ENCODE measurements at regions not wholly inside any gene's neighbourhood (a gene's known extent, or its start where the extent isn't known, plus 50 kb on each side); places are given as distances from the start of the nearest gene placed in this dataset.

DNA sequence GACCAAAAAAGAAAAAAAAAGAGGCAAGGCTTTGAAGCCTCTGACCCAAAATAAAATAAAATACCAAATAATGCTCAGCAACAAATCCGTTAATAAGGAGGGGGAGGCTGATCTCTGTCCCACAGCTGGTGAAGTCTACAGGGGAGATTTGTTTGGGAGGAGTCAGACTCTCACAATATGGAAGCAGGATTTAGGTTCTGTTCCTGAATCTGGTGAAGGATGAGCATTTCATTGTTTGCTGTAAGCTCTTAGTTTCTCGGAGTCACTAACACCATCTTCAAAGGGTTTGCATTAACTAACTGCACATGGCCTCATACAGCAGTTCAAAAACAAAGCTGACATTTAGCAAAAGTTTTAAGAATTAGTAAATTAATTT lies 339.4 kb upstream of the TNP1 start:
- H3K9me3 Mint-ChIP-seq (ENCODE audit: low read depth) = peaks cover 4% of the 10 kb centered on the region
- H3K27ac Mint-ChIP-seq = no peak overlapping the region
- no peak overlapping the region for H3K4me3 Mint-ChIP-seq
- H3K27me3 Mint-ChIP-seq = peaks cover 5% of the 10 kb centered on the region
- H3K36me3 Mint-ChIP-seq = no peaks in the 10 kb centered on the region
- H3K4me1 Mint-ChIP-seq (ENCODE audit: low read depth) = no peaks in the 10 kb centered on the region

DNA sequence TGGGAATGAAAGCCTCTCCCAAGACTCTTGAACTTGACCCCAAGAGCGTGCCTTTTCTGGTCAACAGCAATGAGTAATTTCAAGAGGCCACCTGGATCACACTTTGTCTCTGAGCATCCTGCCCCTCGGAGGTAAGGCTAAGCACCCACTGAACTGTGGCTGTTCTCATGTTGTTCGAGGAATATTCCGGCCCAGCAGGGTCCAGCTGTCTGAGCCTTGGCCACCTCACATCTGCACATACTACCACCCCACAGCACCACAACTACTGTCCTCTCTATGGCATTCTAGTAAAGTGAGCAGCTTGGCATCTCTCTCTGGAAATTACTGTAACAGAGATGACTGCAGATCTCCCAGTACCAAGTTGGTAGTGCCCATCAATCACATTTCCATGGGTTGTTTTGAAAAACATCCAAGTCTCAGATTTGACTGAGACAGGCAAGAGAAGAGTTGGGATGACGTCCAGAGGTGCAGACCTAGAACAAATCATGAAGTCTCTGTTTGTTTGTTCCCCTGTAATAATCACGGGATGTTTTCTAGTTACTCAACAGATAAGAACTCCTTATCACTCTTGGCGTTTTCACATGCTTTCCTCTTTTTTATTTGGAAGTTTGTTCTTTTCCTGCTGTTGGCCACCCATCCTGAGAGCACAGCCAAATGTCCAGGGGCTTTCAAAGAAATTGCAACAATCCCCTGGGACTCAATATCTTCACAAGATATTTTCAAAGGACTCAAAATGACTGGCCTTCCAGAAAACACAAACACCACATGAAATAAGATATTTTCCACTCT lies 336.0 kb upstream of the TNP1 start:
- Mint-ChIP-seq H3K27ac (no peak overlapping the region), H3K4me1 (ENCODE audit: low read depth) (no peaks in the 10 kb centered on the region), H3K9me3 (ENCODE audit: low read depth) (peaks cover 4% of the 10 kb centered on the region), H3K4me3 (no peak overlapping the region), H3K36me3 (no peaks in the 10 kb centered on the region), H3K27me3 (peaks cover 3% of the 10 kb centered on the region)

DNA sequence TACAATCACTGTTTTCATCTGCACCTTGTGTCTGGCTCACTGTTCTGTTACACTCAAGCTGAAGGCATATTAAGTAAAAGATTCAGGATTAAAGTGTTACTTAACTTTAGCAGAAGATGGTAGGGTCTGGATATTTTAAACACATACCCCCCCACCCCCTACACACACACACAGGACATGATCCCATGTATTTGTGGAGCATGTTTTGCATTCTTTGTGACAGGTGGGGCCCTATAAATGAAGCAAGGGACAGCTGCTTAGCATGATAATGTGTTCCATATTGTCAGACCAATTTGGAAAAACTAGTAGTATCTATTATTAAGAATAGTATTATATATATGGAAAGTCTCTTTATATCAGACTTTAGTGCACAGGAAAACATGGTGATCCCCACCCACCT lies 335.2 kb upstream of the TNP1 start:
- no peak overlapping the region for H3K27ac Mint-ChIP-seq

DNA sequence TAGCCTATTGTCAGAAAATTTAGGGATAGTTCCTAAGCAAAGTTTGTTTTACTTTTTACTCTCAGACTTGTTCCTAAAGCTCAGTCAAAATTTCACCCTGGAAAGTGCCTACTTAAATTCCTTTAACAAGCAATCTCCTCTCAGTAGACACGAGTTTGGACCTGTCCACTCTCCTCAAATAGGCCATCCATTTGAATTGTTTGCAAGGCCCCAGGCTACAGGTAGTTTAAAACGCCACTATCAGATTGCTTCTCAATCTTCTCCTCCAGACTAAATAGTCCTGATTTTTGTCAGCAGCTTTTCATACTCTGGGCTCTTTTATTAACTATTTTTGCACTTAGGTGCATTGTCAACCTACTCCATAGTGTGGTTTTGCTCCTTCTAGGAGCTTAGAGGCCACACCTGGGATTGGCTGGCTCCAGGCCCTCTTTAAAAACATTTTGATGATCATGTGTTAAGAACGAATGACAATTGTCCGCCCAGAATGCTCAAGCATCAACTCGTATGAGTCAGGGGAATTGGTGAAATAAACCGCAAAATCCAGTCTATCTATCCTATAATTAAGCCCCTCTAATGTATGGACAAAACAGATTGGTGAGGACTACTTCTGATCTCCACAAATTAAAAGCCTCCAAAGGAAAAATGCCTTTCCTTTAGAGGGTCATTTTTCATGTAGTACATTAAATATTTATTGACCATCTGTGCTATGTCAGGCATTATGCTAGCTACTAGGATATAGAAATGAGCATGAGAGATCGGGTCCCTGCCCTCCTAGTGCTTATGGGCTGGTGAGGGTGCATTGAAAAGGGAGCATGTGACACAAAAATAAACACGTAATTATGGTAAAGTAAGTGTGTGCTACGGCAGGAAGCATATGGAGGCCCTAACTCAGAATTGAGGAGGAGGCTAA lies 333.8 kb upstream of the TNP1 start:
- Mint-ChIP-seq H3K4me3 (no peak overlapping the region), H3K27me3 (peaks cover 3% of the 10 kb centered on the region), H3K36me3 (no peaks in the 10 kb centered on the region), H3K9me3 (ENCODE audit: low read depth) (peaks cover 4% of the 10 kb centered on the region), H3K4me1 (ENCODE audit: low read depth) (no peaks in the 10 kb centered on the region), H3K27ac (no peak overlapping the region)

More for the DNA sequence above, 335.2 kb upstream of the TNP1 start:
- Mint-ChIP-seq H3K36me3 (no peaks in the 10 kb centered on the region), H3K4me3 (no peak overlapping the region), H3K27me3 (peaks cover 3% of the 10 kb centered on the region), H3K4me1 (ENCODE audit: low read depth) (no peaks in the 10 kb centered on the region), H3K9me3 (ENCODE audit: low read depth) (peaks cover 4% of the 10 kb centered on the region)

DNA sequence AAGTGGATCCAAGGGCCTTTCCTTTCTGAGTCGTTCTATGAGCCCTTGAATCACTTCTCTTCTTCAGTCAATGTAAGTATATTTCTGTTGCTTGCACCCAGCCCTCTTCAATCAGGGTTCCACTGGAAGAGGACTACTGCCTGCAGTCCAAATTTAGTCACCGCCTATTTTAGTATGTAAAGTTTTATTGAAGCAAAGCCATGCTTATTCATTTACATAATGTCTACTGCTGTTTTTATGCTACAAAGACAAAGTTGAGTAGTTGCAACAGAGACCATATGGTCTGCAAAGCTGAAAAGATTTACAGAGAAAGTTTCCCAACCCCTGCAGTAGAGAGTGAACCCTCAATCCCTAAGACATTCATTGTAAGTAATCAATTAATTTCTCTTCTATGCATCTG lies 332.5 kb upstream of the TNP1 start:
- H3K27me3 Mint-ChIP-seq = peaks cover 3% of the 10 kb centered on the region
- no peaks in the 10 kb centered on the region for H3K36me3 Mint-ChIP-seq
- no peak overlapping the region for H3K27ac Mint-ChIP-seq
- peaks cover 4% of the 10 kb centered on the region for H3K9me3 Mint-ChIP-seq (ENCODE audit: low read depth)
- no peaks in the 10 kb centered on the region for H3K4me1 Mint-ChIP-seq (ENCODE audit: low read depth)
- no peak overlapping the region for H3K4me3 Mint-ChIP-seq

DNA sequence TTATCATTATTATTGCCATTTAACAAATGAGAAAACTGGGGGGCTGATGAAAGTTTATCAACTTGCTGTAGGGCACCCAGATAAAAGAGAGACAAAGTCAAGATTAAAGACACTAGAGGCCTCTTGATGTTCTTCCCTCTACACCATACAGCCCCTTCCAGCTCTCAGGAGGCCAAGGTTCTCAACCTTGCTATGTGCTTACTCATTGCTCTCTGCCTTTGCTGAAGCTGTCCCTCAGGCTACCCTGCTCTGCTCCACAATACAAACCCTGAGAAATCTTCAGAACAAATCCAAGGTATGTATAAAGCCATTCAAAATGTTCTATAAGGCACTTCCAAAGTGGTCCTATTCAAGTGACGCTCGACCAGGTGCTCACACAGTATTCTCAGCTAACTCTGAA lies 329.9 kb upstream of the TNP1 start:
- Mint-ChIP-seq H3K36me3 (no peaks in the 10 kb centered on the region), H3K4me1 (ENCODE audit: low read depth) (no peaks in the 10 kb centered on the region), H3K9me3 (ENCODE audit: low read depth) (no peaks in the 10 kb centered on the region), H3K4me3 (no peak overlapping the region), H3K27ac (no peak overlapping the region), H3K27me3 (peaks cover 3% of the 10 kb centered on the region)

DNA sequence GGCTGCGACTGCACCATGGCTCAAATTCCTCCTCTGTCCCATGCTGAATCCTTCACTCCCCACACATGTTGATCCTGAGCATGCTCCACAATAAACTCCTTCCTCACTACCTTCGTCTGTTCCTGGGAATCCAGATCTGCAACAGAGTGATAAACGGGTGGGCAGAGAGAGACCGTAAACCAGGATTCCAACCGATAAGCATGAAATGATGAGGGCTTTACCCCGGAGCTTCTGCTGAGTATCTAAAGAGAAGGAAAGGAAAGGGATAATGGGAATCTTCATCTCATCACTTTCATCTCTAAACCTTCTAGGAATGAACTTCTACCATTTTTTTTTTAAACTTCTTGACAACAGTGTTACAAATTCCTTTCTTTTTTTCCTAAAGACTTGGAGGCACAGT lies 329.3 kb upstream of the TNP1 start:
- H3K27me3 Mint-ChIP-seq = peaks cover 3% of the 10 kb centered on the region
- H3K4me1 Mint-ChIP-seq (ENCODE audit: low read depth) = no peaks in the 10 kb centered on the region
- H3K27ac Mint-ChIP-seq = no peak overlapping the region
- no peaks in the 10 kb centered on the region for H3K9me3 Mint-ChIP-seq (ENCODE audit: low read depth)
- no peaks in the 10 kb centered on the region for H3K36me3 Mint-ChIP-seq
- no peak overlapping the region for H3K4me3 Mint-ChIP-seq

DNA sequence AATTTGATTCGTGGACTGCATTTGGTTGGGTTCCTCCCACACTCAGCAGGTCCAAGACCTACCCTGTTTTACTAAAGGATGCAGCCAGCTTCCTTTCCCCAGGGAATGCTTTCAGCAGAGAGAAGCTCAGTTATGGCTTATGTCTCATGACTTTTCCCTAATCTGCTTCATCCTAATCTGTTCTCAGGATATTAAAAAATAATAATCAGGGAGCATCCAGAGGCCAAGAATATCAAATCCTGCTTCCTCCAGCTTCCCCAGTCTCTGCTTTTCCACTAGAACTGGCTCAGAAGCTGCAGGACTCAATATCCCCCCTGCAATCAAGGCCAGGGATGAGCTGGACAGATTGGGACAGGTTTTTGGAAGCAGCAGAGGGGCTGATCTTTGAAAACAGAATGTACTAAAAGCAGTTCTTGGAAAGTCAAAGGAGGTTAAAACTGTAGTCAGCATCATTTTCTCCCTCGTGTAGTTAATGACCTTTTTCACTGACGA lies 326.9 kb upstream of the TNP1 start:
- Mint-ChIP-seq H3K36me3 (no peaks in the 10 kb centered on the region), H3K4me1 (ENCODE audit: low read depth) (no peaks in the 10 kb centered on the region), H3K4me3 (no peak overlapping the region), H3K27ac (no peak overlapping the region), H3K27me3 (no peaks in the 10 kb centered on the region), H3K9me3 (ENCODE audit: low read depth) (no peaks in the 10 kb centered on the region)

DNA sequence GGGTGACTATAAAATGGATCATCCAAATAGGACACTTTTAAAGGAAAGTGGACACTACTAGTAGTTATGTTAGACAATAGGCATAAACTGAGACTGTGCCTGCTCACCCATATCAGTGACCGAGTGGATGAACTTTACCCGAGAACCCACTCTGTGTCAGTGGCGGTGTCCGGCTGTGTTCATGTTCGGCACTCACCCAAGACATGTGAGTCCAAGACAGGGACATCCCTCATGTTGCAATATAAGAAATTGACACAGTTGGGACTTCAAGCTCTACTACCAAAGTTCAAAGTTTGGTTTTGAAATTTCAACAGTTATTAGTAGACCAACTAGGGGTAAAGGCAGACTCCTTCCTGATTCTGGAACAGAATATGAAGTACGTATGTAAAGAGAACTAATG lies 326.3 kb upstream of the TNP1 start:
- Mint-ChIP-seq H3K27me3 (no peaks in the 10 kb centered on the region), H3K4me1 (ENCODE audit: low read depth) (no peaks in the 10 kb centered on the region), H3K36me3 (no peaks in the 10 kb centered on the region), H3K9me3 (ENCODE audit: low read depth) (no peaks in the 10 kb centered on the region), H3K4me3 (no peak overlapping the region), H3K27ac (no peak overlapping the region)

DNA sequence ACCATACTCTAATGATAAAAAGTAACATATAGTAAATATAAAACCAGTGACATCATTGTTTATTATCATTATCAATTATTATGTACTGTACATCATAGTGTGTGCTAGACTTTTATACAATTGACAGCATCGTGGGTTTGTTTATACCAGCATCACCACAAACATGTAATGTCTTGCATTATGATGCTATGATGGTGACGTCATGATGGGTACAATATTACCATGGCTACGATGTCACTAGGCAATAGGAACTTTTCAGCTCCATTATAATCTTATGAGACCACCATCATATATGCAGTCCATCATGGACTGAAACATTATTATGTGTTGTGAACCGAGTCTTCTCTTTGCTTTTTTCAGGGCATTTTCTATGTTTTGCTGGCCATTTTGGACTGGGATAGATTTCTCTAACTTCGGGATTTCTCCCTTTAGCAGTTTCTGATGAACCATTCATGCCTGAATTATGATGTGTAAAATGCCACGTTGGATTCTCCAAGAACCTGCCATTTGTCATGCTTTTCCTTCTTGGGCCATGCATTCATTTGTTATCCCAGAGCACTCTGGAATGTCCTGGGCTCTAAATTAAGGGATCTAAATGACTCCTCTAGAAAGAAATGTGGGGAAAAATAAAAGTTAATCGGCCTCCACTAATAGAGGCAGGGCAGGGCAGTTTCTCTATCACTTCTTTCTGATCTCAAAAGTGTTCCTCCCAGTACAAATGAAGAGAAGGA lies 325.6 kb upstream of the TNP1 start:
- no peak overlapping the region for H3K27ac Mint-ChIP-seq
- no peaks in the 10 kb centered on the region for H3K9me3 Mint-ChIP-seq (ENCODE audit: low read depth)
- no peak overlapping the region for H3K4me3 Mint-ChIP-seq
- no peaks in the 10 kb centered on the region for H3K27me3 Mint-ChIP-seq
- no peaks in the 10 kb centered on the region for H3K36me3 Mint-ChIP-seq
- H3K4me1 Mint-ChIP-seq (ENCODE audit: low read depth) = no peaks in the 10 kb centered on the region

DNA sequence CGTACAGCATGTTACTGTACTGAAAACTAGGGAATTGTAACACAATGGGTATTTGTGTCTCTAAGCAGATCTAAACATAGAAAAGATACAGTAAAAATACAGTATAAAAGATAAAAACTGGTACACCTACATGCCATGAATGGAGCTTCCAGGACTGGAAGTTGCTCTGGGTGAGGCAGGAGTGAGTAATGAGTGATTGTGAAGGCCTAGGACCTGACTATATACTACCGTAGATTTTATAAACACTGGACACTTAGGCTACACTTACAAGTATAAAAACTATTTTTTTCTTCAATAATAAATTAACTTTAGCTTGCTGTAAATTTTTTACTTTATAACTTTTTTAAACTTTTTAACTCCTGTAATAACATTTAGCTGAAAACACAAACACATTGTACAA lies 324.4 kb upstream of the TNP1 start:
- Mint-ChIP-seq H3K9me3 (ENCODE audit: low read depth) (no peaks in the 10 kb centered on the region), H3K27me3 (no peaks in the 10 kb centered on the region), H3K27ac (no peak overlapping the region), H3K4me1 (ENCODE audit: low read depth) (no peaks in the 10 kb centered on the region), H3K36me3 (no peaks in the 10 kb centered on the region), H3K4me3 (no peak overlapping the region)

DNA sequence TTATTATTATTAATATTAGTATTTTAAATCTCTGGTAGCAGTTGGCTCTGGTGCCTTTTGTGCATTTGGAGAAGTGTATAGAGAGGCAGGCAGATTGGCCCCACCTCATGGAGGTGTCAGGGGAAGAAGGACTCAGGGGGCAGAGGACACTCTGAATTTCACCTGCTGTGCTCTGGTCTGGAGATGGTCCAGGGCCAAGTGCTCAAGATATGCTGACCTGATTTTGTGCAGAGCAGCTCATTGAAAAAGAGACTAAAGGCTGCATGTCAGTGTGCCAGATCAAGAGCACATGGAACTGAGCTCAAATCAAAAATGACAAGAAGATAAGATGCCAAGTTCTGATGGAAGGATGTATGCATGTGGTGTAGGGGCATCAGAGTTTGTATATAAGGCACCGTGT lies 323.6 kb upstream of the TNP1 start:
- Mint-ChIP-seq H3K36me3 (no peaks in the 10 kb centered on the region), H3K27me3 (no peaks in the 10 kb centered on the region), H3K9me3 (ENCODE audit: low read depth) (no peaks in the 10 kb centered on the region), H3K4me1 (ENCODE audit: low read depth) (no peaks in the 10 kb centered on the region), H3K27ac (no peak overlapping the region), H3K4me3 (no peak overlapping the region)

DNA sequence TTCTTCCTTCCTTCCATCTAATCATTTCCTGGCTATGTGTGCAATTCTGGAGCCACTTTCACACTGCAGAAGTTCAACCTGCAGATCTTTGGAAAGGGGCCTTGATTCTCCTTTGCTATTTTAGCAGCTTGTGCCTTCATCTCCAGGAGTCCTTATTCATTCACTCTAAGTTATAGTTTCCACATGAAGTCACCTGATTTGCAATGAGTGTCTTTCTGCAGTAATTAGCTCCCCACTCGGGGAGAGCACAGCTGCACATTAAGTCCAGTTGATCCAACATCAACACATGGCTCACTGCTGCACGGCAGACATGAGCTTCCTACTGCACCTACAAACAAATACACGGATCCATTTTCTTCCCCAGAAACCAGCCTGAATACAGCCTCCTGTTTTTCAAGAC lies 323.1 kb upstream of the TNP1 start:
- Mint-ChIP-seq H3K27ac (no peak overlapping the region), H3K27me3 (no peaks in the 10 kb centered on the region), H3K9me3 (ENCODE audit: low read depth) (no peaks in the 10 kb centered on the region), H3K36me3 (no peaks in the 10 kb centered on the region), H3K4me3 (no peak overlapping the region), H3K4me1 (ENCODE audit: low read depth) (no peaks in the 10 kb centered on the region)

DNA sequence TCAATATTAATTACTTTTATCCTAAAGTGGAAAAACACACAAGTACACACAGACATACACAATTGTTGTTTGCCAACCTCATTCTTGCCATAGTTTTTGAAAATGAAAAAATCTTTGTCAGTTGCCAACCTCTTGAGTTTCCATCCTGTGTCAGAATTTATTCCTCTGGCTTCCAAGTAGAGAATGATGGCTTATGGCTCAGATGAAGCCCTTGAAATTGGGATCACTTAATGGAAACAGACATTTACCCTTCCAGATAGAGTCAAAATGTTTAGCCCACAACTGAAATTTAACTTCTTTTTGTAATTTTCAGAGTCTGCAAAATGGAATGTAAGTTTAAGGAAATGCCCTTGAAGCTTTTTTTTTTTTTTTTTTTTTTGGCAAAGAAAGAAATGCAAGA lies 321.6 kb upstream of the TNP1 start:
- Mint-ChIP-seq H3K27ac (no peak overlapping the region), H3K9me3 (ENCODE audit: low read depth) (no peaks in the 10 kb centered on the region), H3K27me3 (no peaks in the 10 kb centered on the region), H3K4me1 (ENCODE audit: low read depth) (no peaks in the 10 kb centered on the region), H3K36me3 (no peaks in the 10 kb centered on the region), H3K4me3 (no peak overlapping the region)

DNA sequence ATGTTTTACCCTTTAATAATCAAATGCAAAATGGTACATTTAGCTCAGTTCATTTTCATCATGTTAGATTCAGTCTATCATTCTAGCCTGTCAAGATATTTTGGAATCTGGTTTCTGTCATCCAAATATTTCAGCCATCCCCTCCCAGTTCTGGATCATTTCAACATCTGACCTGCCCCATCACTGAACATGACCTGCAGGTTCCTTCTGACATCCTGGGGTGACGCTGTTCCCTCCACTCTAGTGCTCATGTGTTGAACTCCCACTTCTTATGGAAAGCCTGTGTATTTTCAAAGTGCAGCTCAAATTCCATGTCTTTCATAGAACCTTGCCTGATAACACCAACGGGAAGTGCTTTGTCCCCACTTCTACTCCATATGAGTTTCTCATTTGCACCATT lies 320.0 kb upstream of the TNP1 start:
- Mint-ChIP-seq H3K9me3 (ENCODE audit: low read depth) (no peaks in the 10 kb centered on the region), H3K4me3 (no peak overlapping the region), H3K4me1 (ENCODE audit: low read depth) (no peaks in the 10 kb centered on the region), H3K36me3 (no peaks in the 10 kb centered on the region), H3K27me3 (no peaks in the 10 kb centered on the region), H3K27ac (no peak overlapping the region)
